ENCODE measurements at regions not wholly inside any gene's neighbourhood (a gene's known extent, or its start where the extent isn't known, plus 50 kb on each side); places are given as distances from the start of the nearest gene placed in this dataset.

DNA sequence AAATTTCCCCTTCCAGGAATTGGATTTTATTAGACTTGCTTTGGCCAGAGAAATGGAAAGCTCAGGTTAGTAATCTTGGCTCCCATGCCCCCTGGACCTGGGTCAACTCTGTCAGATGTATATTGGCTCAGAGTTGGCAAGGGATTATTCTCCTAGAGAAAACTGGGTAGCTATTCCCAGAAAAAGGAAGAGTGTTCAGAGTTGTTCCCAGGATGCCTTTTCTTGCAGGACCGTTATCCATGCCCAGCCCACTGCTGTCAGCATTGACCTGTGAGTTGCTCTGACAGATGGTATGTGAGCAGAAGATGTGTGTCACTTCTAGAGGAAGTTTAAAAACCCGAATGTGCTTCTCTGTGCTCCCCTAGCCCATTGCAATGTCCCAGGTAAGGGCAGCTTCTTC is 509.9 kb upstream of the ZFP42 start:
- TF ChIP-seq MXI1 (IDR thresholded peaks at IDR 0.05; ENCODE audit: borderline replicate concordance, low read depth, low read length), result no peak
- no peak for TF ChIP-seq ZSCAN21 (CRISPR knock-in tag; IDR thresholded peaks at IDR 0.05; ENCODE audit: borderline replicate concordance)
- no peak for TF ChIP-seq MXD4 (CRISPR knock-in tag; IDR thresholded peaks at IDR 0.05)
- no peak for TF ChIP-seq ZNF274 (CRISPR knock-in tag; IDR thresholded peaks at IDR 0.05)
- TF ChIP-seq, protein P1, sequence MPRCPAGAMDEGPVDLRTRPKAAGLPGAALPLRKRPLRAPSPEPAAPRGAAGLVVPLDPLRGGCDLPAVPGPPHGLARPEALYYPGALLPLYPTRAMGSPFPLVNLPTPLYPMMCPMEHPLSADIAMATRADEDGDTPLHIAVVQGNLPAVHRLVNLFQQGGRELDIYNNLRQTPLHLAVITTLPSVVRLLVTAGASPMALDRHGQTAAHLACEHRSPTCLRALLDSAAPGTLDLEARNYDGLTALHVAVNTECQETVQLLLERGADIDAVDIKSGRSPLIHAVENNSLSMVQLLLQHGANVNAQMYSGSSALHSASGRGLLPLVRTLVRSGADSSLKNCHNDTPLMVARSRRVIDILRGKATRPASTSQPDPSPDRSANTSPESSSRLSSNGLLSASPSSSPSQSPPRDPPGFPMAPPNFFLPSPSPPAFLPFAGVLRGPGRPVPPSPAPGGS (CRISPR knock-in tag; IDR thresholded peaks at IDR 0.05), result no peak
- no peak for TF ChIP-seq ZSCAN20 (CRISPR knock-in tag; IDR thresholded peaks at IDR 0.05; ENCODE audit: borderline replicate concordance)
- no peak for TF ChIP-seq ELF1 (CRISPR knock-in tag; IDR thresholded peaks at IDR 0.05)
- TF ChIP-seq NFKBIZ (CRISPR knock-in tag; IDR thresholded peaks at IDR 0.05), result no peak
